Mammary epithelial cell (primary cell): ENCODE measurements at regions not wholly inside any gene's neighbourhood (a gene's known extent, or its start where the extent isn't known, plus 50 kb on each side); places are given as distances from the start of the nearest gene placed in this dataset.

Source experiments
- EZH2 ChIP-seq: IDR thresholded peaks from 2 replicates; pipeline ENCODE4 v1.6.1; 2012; ENCODE audit warnings: low read length, inconsistent platforms, borderline replicate concordance
- TF ChIP-seq, protein P1 (sequence below), 2 donors: IDR thresholded peaks in 1 of 2; conservative IDR thresholded peaks in 1 of 2; 2 replicates each; pipeline ENCODE4 v1.5.1; 2011 to 2012; ENCODE audit warnings: inconsistent platforms in 2 of 2, low read length in 2 of 2, mild to moderate bottlenecking in 2 of 2, control low read depth in 1 of 2, low read depth in 1 of 2; ENCODE audit not compliant: insufficient read depth in 1 of 2; ENCODE audit errors: extremely low read depth in 1 of 2

DNA sequence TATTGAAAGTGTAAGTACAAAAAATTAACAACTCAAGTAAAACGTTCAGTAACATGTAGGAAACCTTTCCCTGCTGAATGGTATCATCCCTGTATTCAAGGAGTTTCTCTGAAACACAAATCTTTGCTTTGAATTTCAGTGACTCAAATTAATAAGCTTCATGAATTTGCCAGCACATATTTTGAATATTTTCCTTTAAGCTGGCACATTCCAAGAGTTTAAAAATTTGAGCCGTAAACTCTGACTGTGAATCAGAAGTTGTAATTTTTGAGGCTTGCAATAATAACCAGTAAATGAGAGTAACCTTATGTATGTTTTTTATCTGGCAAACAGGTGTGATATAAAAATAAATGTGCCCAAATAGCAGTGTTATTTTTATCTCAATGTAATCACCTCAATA is 1722.6 kb upstream of the PRR20A start:
- TF ChIP-seq, protein P1, sequence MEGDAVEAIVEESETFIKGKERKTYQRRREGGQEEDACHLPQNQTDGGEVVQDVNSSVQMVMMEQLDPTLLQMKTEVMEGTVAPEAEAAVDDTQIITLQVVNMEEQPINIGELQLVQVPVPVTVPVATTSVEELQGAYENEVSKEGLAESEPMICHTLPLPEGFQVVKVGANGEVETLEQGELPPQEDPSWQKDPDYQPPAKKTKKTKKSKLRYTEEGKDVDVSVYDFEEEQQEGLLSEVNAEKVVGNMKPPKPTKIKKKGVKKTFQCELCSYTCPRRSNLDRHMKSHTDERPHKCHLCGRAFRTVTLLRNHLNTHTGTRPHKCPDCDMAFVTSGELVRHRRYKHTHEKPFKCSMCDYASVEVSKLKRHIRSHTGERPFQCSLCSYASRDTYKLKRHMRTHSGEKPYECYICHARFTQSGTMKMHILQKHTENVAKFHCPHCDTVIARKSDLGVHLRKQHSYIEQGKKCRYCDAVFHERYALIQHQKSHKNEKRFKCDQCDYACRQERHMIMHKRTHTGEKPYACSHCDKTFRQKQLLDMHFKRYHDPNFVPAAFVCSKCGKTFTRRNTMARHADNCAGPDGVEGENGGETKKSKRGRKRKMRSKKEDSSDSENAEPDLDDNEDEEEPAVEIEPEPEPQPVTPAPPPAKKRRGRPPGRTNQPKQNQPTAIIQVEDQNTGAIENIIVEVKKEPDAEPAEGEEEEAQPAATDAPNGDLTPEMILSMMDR (conservative IDR thresholded peaks at IDR 0.05 in 1 of 2, IDR thresholded peaks at IDR 0.05 in 1 of 2; ENCODE audit: extremely low read depth in 1 of 2, insufficient read depth in 1 of 2, low read depth in 1 of 2, low read length in 2 of 2): no peak
- TF ChIP-seq EZH2: no peak
